ENCODE measurements at regions not wholly inside any gene's neighbourhood (a gene's known extent, or its start where the extent isn't known, plus 50 kb on each side); places are given as distances from the start of the nearest gene placed in this dataset.

DNA sequence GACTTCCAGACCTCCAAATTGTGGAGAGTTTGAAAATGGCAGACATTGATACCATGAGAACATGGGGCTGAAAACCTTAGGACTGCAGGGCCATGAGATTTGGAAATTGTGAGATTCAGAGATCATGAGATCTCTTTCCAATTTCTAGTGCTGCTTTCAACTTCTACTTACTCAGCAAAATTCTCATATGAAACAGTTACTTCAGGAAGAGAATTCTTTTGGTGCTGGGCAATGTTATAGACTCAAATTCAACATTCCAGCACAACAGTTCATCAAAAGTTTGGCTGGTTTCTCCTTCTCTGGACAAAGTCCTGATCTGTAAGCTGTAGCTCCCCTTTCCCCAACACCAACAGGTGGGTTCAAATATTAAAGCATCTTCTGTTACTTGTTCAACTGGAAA is 506.9 kb upstream of the NECTIN3 start:
- Mint-ChIP-seq H3K36me3 (ENCODE audit: insufficient read depth, unreplicated experiment) (no peaks in the 10 kb centered on the region), H3K9me3 (ENCODE audit: low read depth, unreplicated experiment) (peaks cover 10% of the 10 kb centered on the region)
- no TSS peak for BruUV-seq (replicated peaks)

DNA sequence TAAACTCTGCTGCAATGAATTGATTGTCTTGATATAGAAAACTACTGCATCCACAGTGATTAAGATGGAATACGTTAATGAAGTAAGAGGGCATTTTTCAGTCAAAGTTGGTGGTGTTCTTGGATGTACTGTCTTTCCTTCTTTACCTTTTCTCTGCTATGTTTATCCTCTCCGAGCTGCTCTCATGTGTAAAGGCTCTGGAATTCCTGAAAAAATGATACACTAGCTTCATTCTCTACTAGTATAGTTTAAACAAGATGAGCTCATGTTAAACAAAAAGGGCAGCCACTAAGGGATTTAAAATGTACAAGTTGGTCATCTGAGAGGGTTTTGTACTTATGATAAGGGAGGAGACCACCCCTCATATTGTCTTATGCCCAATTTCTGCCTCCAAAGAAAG is 504.6 kb upstream of the NECTIN3 start:
- CTCF ChIA-PET, result no interaction called here
- no TSS peak for BruUV-seq (replicated peaks)
- no peaks in the 10 kb centered on the region for H3K36me3 Mint-ChIP-seq (ENCODE audit: insufficient read depth, unreplicated experiment)
- H3K4me1 Mint-ChIP-seq (ENCODE audit: low read depth, unreplicated experiment), result peaks cover 20% of the 10 kb centered on the region
- H3K9me3 Mint-ChIP-seq (ENCODE audit: low read depth, unreplicated experiment), result peaks cover 7% of the 10 kb centered on the region
- TF ChIP-seq, protein P1, sequence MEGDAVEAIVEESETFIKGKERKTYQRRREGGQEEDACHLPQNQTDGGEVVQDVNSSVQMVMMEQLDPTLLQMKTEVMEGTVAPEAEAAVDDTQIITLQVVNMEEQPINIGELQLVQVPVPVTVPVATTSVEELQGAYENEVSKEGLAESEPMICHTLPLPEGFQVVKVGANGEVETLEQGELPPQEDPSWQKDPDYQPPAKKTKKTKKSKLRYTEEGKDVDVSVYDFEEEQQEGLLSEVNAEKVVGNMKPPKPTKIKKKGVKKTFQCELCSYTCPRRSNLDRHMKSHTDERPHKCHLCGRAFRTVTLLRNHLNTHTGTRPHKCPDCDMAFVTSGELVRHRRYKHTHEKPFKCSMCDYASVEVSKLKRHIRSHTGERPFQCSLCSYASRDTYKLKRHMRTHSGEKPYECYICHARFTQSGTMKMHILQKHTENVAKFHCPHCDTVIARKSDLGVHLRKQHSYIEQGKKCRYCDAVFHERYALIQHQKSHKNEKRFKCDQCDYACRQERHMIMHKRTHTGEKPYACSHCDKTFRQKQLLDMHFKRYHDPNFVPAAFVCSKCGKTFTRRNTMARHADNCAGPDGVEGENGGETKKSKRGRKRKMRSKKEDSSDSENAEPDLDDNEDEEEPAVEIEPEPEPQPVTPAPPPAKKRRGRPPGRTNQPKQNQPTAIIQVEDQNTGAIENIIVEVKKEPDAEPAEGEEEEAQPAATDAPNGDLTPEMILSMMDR (IDR thresholded peaks at IDR 0.05; ENCODE audit: unreplicated experiment), result no peak
- no peak overlapping the region for H3K27ac Mint-ChIP-seq (ENCODE audit: unreplicated experiment)
- intact Hi-C loops (cut with micrococcal nuclease; ENCODE audit: unreplicated experiment), result no loop called here
- H3K27me3 Mint-ChIP-seq (ENCODE audit: unreplicated experiment), result no peaks in the 10 kb centered on the region
- no peak for DNase-seq
- no peak overlapping the region for H3K4me3 Mint-ChIP-seq (ENCODE audit: low read depth, unreplicated experiment)

More for the DNA sequence above, 506.9 kb upstream of the NECTIN3 start:
- Mint-ChIP-seq H3K27me3 (ENCODE audit: unreplicated experiment) (no peaks in the 10 kb centered on the region), H3K4me1 (ENCODE audit: low read depth, unreplicated experiment) (peaks cover 41% of the 10 kb centered on the region), H3K27ac (ENCODE audit: unreplicated experiment) (no peak overlapping the region), H3K4me3 (ENCODE audit: low read depth, unreplicated experiment) (no peak overlapping the region)
- TF ChIP-seq, protein P1 (IDR thresholded peaks at IDR 0.05; ENCODE audit: unreplicated experiment), result no peak
- intact Hi-C loops (cut with micrococcal nuclease; ENCODE audit: unreplicated experiment), result no loop called here
- DNase-seq, result no peak
- CTCF ChIA-PET, result no interaction called here

DNA sequence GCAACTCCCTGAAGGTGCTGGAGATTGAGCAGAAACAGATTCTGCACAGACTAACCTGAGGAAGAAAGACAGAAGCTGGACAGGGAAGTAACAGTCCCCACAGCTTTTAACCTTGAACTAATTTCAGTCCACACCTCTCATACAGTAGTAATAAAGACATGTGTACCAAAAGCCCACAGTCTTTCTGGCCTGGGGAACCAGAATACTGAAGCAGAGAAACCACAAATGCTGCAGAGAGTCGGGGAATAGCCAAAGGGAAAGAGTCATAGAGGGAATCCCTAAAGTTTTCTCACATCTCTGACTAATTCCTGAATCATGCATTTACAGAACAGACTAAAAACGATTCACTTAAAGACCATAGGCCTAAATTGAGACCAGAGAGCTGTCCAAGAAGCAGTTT is 503.4 kb upstream of the NECTIN3 start:
- TF ChIP-seq, protein P1 (IDR thresholded peaks at IDR 0.05; ENCODE audit: unreplicated experiment), result no peak
- Mint-ChIP-seq H3K4me3 (ENCODE audit: low read depth, unreplicated experiment) (no peak overlapping the region), H3K4me1 (ENCODE audit: low read depth, unreplicated experiment) (peaks cover 18% of the 10 kb centered on the region), H3K36me3 (ENCODE audit: insufficient read depth, unreplicated experiment) (no peaks in the 10 kb centered on the region), H3K9me3 (ENCODE audit: low read depth, unreplicated experiment) (peaks cover 7% of the 10 kb centered on the region), H3K27ac (ENCODE audit: unreplicated experiment) (no peak overlapping the region), H3K27me3 (ENCODE audit: unreplicated experiment) (no peaks in the 10 kb centered on the region)
- intact Hi-C loops (cut with micrococcal nuclease; ENCODE audit: unreplicated experiment), result no loop called here
- DNase-seq, result no peak
- CTCF ChIA-PET, result no interaction called here
- no TSS peak for BruUV-seq (replicated peaks)

DNA sequence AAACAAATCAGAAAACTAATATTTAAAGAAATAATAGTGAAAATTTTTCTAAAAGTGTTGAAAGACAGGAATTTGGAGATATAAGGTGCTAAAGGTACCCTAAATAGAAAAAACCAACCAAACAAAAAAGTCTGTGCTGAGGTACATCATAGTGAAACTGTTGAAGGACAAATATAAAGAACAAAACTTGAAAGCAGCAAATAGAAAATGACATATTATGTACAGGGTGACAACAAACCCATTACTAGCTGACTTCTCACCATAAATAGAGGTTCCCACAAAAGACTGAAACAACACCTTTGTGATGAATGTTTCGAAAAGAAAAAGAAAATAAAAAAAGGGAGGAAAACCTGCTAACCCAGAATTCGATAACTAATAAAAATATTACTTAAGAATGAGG is 502.5 kb upstream of the NECTIN3 start:
- H3K4me1 Mint-ChIP-seq (ENCODE audit: low read depth, unreplicated experiment), result peaks cover 18% of the 10 kb centered on the region
- BruUV-seq (replicated peaks), result no TSS peak
- H3K27ac Mint-ChIP-seq (ENCODE audit: unreplicated experiment), result no peak overlapping the region
- peaks cover under 1% of the 10 kb centered on the region for H3K9me3 Mint-ChIP-seq (ENCODE audit: low read depth, unreplicated experiment)
- DNase-seq, result no peak
- no peaks in the 10 kb centered on the region for H3K27me3 Mint-ChIP-seq (ENCODE audit: unreplicated experiment)
- H3K36me3 Mint-ChIP-seq (ENCODE audit: insufficient read depth, unreplicated experiment), result no peaks in the 10 kb centered on the region
- CTCF ChIA-PET, result no interaction called here
- intact Hi-C loops (cut with micrococcal nuclease; ENCODE audit: unreplicated experiment), result no loop called here
- no peak overlapping the region for H3K4me3 Mint-ChIP-seq (ENCODE audit: low read depth, unreplicated experiment)
- TF ChIP-seq, protein P1 (IDR thresholded peaks at IDR 0.05; ENCODE audit: unreplicated experiment), result no peak

Data from Calu3 (cell line).